ENCODE measurements at regions not wholly inside any gene's neighbourhood (a gene's known extent, or its start where the extent isn't known, plus 50 kb on each side); places are given as distances from the start of the nearest gene placed in this dataset.

DNA sequence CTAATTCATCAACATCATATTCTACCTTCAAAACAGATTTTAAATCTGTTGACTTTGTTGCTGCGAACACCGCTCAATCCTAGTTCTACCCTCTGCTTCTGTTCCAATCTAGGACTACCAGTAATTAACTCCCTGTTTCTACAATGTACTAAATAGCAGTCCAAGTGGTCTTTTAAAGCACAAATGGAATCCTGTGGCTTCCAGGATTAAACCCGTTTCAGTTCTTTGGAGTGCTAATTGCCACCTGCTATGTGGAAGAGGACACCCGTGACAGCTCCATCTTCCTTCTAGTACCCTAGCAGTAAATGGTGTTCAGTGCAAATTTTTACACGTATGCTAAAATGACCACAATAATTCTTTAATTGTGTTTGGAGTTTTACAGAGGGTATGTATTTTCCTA is 232.1 kb downstream of the TDRD3 start:
- no peak overlapping the region for H3K4me2 ChIP-seq (ENCODE audit: low read length)
- H3K9me2 ChIP-seq (replicated peaks; ENCODE audit: control insufficient read depth, low read length): no peaks in the 10 kb centered on the region
- no peak for TF ChIP-seq EZH2phosphoT487 (IDR thresholded peaks at IDR 0.05; ENCODE audit: borderline replicate concordance, low read length)
- TF ChIP-seq, protein P1, sequence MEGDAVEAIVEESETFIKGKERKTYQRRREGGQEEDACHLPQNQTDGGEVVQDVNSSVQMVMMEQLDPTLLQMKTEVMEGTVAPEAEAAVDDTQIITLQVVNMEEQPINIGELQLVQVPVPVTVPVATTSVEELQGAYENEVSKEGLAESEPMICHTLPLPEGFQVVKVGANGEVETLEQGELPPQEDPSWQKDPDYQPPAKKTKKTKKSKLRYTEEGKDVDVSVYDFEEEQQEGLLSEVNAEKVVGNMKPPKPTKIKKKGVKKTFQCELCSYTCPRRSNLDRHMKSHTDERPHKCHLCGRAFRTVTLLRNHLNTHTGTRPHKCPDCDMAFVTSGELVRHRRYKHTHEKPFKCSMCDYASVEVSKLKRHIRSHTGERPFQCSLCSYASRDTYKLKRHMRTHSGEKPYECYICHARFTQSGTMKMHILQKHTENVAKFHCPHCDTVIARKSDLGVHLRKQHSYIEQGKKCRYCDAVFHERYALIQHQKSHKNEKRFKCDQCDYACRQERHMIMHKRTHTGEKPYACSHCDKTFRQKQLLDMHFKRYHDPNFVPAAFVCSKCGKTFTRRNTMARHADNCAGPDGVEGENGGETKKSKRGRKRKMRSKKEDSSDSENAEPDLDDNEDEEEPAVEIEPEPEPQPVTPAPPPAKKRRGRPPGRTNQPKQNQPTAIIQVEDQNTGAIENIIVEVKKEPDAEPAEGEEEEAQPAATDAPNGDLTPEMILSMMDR (IDR thresholded peaks at IDR 0.05; ENCODE audit: low read depth, low read length, poor library complexity, severe bottlenecking): no peak
- H3K27ac ChIP-seq (ENCODE audit: low read depth, low read length): no peak overlapping the region
- H3K27me3 ChIP-seq (ENCODE audit: control insufficient read depth, low read length): no peaks in the 10 kb centered on the region
- no peaks in the 10 kb centered on the region for H3K79me2 ChIP-seq (ENCODE audit: control insufficient read depth, low read length)
- no peaks in the 10 kb centered on the region for H3K9me3 ChIP-seq (ENCODE audit: control insufficient read depth, insufficient read depth, low read length)
- H3K36me3 ChIP-seq (ENCODE audit: control insufficient read depth, low read length): no peaks in the 10 kb centered on the region
- H3K4me1 ChIP-seq (ENCODE audit: control insufficient read depth, low read length): no peaks in the 10 kb centered on the region
- no peaks in the 10 kb centered on the region for H4K20me1 ChIP-seq (ENCODE audit: control insufficient read depth, insufficient read depth, low read depth, low read length)
- no peaks in the 10 kb centered on the region for H3F3A ChIP-seq (ENCODE audit: control insufficient read depth, insufficient read depth)
- H3K4me3 ChIP-seq (ENCODE audit: low read length): no peak overlapping the region

DNA sequence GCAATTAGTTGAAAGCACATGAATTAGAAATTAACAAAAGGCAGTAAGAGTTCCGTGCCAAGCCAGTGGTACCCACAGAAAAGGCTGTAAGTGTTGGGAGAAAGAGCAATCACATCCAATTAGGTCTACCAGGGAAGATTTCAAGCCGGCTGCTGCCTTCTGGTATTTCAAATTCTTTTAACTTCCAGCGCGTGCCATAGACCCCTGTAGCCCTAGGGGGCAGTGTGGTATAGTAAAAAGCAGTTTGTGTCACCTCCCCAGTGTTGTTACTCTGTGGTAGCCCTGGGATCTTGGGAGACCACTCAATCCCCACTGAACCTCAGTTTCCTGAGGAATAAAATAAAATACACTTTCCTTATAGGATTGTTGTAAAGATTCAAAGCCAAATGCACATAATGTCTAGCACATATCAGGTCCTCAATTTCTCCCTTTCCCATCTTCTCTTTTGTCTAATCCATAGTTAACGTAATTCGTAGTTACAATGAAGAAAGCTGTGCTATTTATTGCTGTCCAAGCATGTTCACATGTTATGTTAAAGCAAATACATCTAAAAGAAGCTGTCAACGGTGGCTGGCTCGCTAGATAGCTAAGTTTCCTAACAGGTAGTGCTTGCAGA is 230.2 kb downstream of the TDRD3 start:
- H3K36me3 ChIP-seq (ENCODE audit: control insufficient read depth, low read length): no peaks in the 10 kb centered on the region
- no peaks in the 10 kb centered on the region for H4K20me1 ChIP-seq (ENCODE audit: control insufficient read depth, insufficient read depth, low read depth, low read length)
- H3K9me2 ChIP-seq (replicated peaks; ENCODE audit: control insufficient read depth, low read length): no peaks in the 10 kb centered on the region
- no peak overlapping the region for H3K4me2 ChIP-seq (ENCODE audit: low read length)
- H3K4me3 ChIP-seq (ENCODE audit: low read length): no peak overlapping the region
- H3K27me3 ChIP-seq (ENCODE audit: control insufficient read depth, low read length): no peaks in the 10 kb centered on the region
- TF ChIP-seq, protein P1 (IDR thresholded peaks at IDR 0.05; ENCODE audit: low read depth, low read length, poor library complexity, severe bottlenecking): peak; percentile 78
- no peak for TF ChIP-seq EZH2phosphoT487 (IDR thresholded peaks at IDR 0.05; ENCODE audit: borderline replicate concordance, low read length)
- no peak overlapping the region for H3K27ac ChIP-seq (ENCODE audit: low read depth, low read length)
- no peaks in the 10 kb centered on the region for H3K4me1 ChIP-seq (ENCODE audit: control insufficient read depth, low read length)
- no peaks in the 10 kb centered on the region for H3K9me3 ChIP-seq (ENCODE audit: control insufficient read depth, insufficient read depth, low read length)
- no peaks in the 10 kb centered on the region for H3K79me2 ChIP-seq (ENCODE audit: control insufficient read depth, low read length)
- no peaks in the 10 kb centered on the region for H3F3A ChIP-seq (ENCODE audit: control insufficient read depth, insufficient read depth)

All from DOHH2 (cell line).